NCI-H1092 treated with DMSO at 0.1 percent for 48 hours (cell line): ENCODE measurements at regions not wholly inside any gene's neighbourhood (a gene's known extent, or its start where the extent isn't known, plus 50 kb on each side); places are given as distances from the start of the nearest gene placed in this dataset.
A peak's percentile ranks its signal among the peaks of the same experiment; 100 is the strongest.
"Not testable (repeated sequence)": the region's sequence is repeated elsewhere in the genome, so short reads cannot be mapped to it uniquely, and the experiment has no call there.

Experiments used
- DNase-seq: peaks from one replicate; lab custom pipeline; 2025; lab: John Stamatoyannopoulos, UW

GRCh38 chr1:87398641-87399040 lies 70.0 kb downstream of the LMO4 start:
- DNase-seq = no peak

GRCh38 chr1:87399264-87399663 lies 70.6 kb downstream of the LMO4 start:
- DNase-seq = peak; percentile 74

DNA sequence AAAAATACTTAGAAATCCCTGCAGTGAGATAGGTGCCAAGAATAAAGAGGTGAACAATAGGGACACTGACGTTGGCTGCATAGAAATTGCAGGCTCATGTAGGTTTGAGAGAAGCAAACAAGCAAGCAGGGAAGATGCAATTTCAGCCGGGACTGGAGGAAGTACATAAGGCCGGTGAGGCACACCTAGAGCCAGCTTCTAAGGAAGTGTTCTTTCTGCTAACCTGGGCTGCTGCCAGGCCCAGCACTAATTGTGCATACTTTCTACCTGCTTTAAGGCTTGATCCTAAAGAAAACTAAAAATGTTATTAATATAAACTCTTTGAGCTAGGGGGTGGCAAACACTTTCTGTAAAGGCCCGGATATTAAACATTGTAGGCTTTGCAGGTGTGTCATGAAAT lies 71.0 kb downstream of the LMO4 start:
- no peak for DNase-seq

GRCh38 chr1:87400813-87401212 lies 72.1 kb downstream of the LMO4 start:
- DNase-seq = no peak

DNA sequence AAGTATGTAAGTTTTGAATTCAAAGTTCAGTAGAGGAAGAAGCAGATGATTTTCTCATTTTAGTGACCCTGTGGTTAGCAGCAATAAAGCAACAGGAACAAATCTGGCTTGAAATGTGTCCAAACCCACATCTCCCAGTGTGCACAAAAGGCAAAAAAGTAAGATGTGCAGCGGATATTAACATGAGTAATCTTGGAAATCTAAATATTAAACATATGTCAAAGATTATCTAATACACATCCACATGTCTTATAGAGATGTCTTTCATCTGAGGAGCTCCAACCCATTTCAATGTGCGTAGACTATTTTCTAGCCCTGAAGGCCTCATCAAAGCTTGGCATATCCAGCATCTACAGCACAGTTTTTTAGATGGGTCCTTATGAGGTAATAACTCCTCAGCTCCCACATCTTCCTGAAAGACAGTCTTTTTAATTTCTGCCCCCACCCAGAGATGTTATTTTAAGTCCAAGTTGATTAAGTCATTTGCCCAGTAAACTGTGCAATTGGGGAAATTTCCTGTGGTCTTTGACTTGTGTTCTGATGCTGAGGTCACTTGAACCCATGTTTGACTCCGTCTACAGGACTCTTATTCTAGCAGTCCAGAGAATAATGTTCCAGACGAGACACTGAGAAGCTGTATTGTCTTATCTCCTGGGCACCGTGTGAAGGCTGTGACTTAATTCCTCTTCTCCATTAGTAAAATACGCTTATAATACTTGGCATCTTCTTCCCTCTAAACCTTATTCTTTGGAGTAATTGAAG lies 73.7 kb downstream of the LMO4 start:
- DNase-seq = no peak

GRCh38 chr1:87403061-87403820 lies 74.6 kb downstream of the LMO4 start:
- no peak for DNase-seq

GRCh38 chr1:87404296-87404695 lies 75.6 kb downstream of the LMO4 start:
- DNase-seq = no peak

DNA sequence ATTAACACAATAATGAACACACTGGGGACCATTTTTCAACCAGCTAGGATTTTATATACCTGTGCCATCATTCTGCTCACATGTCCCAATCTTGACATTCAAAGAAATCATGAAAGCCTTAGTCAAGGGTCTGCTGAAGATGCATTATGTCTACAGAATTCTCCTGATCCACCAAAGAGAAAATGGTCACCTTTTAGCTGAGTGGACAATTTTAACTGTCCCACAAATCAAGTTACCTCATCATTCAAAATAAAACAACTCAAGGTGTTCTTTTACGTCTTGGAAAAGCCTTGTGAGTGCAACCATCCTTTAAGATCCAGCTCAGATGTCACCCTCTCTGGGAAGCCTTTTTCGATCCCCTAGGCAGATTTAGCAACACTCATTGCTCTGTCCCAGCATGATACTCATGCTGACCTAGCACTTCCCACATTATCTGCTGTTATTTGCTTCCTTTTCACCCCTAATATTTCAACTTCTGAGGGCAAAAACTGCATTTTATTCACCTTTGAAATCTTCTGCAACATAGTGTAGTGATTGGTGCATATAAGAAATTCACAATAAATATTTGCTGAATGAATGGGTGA lies 80.1 kb downstream of the LMO4 start:
- DNase-seq = no peak

DNA sequence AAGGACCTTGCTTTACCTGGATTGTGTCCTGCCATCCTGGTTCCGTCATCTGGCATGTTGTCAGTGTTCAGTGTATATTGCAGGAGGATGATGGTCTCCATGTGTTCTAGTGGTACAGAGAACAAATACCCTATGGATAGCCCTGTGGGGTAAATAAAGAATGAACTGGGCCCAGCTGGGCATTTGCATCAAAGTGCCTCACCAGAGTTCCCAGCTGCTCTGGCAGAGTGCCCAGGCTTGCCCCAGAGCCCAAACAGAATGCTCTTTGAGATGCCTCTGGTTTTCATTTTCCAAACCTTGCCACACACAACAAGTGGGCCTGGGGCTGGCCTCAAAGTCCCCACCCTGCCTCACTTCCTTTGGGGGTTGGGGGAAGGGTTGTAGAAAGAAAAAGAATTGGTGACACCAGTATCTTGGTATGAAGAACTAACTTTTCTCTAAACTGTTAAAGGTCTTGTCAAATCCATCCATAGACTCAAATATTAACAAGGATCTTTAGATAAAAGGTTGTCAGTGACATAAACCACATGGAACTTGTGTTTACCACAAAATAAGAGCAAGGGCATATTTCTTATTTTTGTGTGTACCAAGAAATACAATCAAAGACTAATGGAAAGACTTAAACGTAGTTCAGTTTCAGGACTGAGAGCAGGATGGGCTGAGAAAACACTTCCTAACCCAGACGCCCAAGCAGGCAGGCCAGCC lies 82.2 kb downstream of the LMO4 start:
- peak; percentile 81 for DNase-seq

DNA sequence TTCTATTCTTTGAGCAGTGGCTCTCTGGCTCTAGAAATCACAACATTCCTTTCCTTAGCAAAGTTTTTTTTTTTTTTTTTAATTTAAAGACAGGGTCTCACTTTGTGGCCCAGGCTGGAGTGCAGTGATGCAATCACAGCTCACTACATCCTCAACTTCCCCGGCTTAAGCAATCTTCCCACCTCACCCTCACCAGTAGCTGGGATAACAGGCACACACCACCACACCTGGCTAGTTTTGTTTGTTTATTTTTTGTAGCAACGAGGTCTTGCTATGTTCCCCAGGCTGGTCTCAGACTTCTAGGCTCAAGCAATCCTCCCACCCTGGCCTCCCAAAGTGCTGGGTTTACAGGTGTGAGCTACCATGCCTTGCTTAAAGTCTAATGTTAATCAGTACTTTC lies 85.2 kb downstream of the LMO4 start:
- not testable (repeated sequence) for DNase-seq

DNA sequence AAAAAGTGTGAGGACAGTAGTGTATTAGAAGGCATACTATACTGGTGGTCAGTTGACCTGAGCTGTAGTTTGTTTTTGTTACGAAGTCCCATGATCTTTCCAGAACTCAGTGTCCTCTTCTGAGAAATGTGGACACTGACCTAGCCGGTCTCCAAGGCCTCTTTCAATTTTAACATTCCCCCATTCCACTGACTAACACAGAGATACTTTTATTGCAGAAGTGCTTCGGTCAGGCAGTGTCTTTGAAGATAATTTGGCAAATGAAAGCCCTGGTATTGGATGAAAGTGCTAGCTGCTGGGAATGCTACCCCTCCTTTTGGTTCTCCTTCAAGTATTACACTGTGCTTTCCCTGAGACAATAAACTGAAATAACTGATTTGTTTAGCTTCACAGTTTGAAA lies 89.4 kb downstream of the LMO4 start:
- DNase-seq = no peak

DNA sequence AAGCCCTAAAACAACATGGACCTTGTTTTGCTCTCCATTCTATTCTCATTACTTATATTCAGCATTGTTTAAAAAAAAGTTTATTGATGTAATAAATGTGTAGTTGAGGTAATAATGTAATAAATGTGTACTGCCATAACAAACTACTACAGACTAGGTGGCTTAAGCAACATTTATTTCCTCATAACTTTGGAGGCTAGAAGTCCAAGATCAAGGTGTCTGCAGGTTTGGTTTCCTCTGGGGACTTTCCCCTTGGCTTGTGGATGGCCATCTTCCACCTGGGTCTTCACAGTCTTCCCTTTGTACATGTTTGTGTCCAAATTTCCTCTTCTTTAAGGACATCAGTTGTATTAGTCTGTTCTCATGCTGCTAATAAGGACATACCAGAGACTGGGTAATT lies 93.1 kb downstream of the LMO4 start:
- no peak for DNase-seq

GRCh38 chr1:87424541-87424940 lies 95.9 kb downstream of the LMO4 start:
- no peak for DNase-seq

GRCh38 chr1:87426463-87427249 lies 98.0 kb downstream of the LMO4 start:
- DNase-seq = no peak

GRCh38 chr1:87428367-87428766 lies 99.7 kb downstream of the LMO4 start:
- DNase-seq = no peak

- DNase-seq = no peak
Observed at GRCh38 chr1:87428883-87429282, 100.2 kb downstream of the LMO4 start.

- no peak for DNase-seq
Observed at GRCh38 chr1:87432685-87433084, 104.0 kb downstream of the LMO4 start.

DNA sequence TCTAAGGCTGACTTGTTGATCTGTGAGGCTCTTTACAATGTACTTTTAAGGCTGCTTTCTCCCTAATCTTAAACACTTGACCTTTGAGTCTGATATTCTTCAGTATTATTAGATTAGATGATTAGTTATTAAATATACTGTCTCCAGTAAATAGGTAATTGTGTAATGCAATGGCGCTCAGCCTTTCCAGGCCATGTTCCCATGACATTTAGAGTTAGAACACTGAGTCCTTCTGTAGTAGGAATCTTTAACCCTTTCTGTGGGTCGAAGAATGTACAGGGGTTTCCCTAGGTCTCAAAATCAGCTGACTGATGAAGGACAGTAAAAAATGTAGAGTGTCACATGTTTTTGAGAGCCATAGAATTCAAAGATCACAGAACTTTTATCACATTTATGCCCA lies 104.4 kb downstream of the LMO4 start:
- DNase-seq = not testable (repeated sequence)

DNA sequence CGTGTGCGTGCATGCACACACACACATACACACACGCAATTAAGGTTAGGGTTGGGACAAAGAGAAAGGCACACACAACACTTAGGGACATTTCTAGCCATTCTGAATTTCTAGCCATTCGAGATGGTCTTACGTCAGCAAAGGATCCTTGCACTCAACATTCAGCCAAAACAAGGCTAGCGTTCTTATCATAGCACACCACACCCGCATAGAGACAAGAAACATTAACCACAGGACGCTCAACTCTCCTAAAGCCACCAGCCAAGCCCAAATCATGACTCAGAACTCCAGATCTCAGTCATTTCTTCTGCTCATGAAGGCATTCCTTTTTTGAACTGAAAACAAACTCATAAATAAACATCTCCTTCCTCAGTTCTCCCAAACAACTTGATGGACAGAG lies 106.8 kb downstream of the LMO4 start:
- no peak for DNase-seq

GRCh38 chr1:87436115-87436514 lies 107.4 kb downstream of the LMO4 start:
- not testable (repeated sequence) for DNase-seq

DNA sequence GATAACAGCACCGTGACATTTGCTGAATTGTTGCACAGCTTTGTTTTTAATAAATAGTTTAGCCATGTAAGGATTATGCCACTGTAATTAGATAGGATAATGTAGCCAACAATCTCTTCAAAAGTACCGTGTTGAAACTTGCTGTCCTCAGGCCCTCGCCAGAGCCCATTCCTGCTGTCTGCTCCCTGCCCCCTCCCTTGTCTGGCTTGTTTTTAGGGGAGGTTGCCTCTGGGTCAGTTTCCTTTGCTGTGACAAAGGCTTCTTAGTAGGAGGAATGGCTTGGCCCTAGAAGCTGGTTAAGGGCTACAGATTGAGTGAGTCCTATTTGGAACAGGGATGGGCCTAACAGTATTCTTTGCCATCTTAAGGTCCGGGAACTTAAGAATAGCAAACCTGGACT lies 107.9 kb downstream of the LMO4 start:
- DNase-seq = no peak
